GM20000 (cell line): ENCODE measurements at regions not wholly inside any gene's neighbourhood (a gene's known extent, or its start where the extent isn't known, plus 50 kb on each side); places are given as distances from the start of the nearest gene placed in this dataset.

Experiments
- DNase-seq: peaks from one replicate; pipeline ENCODE4 v3.0.0; 2012; ENCODE audit warnings: low spot score
- CTCF ChIP-seq: IDR thresholded peaks from 2 replicates; pipeline ENCODE4 v1.5.1; 2012; ENCODE audit warnings: mild to moderate bottlenecking, control low read depth; ENCODE audit errors: extremely low read depth, missing control alignments

GRCh38 chr5:96012399-96012798, 50.7 kb upstream of the ELL2 start:
- no peak for TF ChIP-seq CTCF
- DNase-seq, result no peak
